ENCODE measurements at regions not wholly inside any gene's neighbourhood (a gene's known extent, or its start where the extent isn't known, plus 50 kb on each side); places are given as distances from the start of the nearest gene placed in this dataset.

DNA sequence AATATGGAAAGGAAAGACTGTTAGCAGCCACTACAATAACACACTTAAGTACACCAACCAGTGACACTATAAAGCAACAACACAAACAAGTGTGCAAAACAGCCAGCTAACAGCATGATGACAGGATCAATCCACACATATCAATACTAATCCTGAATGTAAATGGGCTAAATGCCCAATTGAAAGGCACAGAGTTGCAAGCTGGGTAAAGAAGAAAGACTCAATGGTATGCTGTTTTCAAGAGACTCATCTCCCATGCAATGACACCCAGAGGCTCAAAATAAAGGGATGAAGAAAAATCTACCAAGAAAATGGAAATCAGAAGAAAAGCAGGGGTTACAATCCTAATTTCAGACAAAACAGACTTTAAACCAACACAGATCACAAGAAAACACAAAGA lies 94.2 kb upstream of the ENPEP start:
- DNase-seq (ENCODE audit: low read depth) = no peak
- H3K4me3 ChIP-seq (ENCODE audit: low read length) = no peak overlapping the region
- no peak for TF ChIP-seq CTCF (IDR thresholded peaks at IDR 0.05; ENCODE audit: insufficient read depth, low read depth, low read length, missing control alignments)

DNA sequence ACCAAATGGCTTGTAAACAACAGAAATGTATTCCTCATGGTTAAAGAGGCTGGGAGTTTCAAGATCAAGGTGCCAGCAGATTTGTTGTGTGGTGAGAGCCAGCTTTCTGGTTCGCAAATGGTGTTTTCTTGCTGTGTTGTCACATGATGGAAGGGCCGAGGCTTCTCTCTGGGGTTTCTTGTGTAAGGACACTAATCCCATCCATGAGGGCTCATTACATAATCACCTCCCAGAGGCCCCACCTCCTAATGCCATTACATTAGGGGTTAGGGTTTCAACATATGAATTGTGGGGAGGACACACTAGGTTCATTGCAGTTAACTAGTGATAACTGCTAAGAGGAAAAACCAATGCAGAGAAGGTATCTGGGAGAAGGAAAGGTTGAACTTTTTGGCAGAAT lies 103.5 kb upstream of the ENPEP start:
- no peak overlapping the region for H3K4me3 ChIP-seq (ENCODE audit: low read length)
- no peak for DNase-seq (ENCODE audit: low read depth)
- TF ChIP-seq CTCF (IDR thresholded peaks at IDR 0.05; ENCODE audit: insufficient read depth, low read depth, low read length, missing control alignments) = no peak

- TF ChIP-seq CTCF (IDR thresholded peaks at IDR 0.05; ENCODE audit: insufficient read depth, low read depth, low read length, missing control alignments) = no peak
- peak; percentile 12 for DNase-seq (ENCODE audit: low read depth)
Measured at GRCh38 chr4:110371016-110371770, 104.8 kb upstream of the ENPEP start.

GRCh38 chr4:110368409-110368808 lies 107.5 kb upstream of the ENPEP start:
- no peak for DNase-seq (ENCODE audit: low read depth)
- TF ChIP-seq CTCF (IDR thresholded peaks at IDR 0.05; ENCODE audit: insufficient read depth, low read depth, low read length, missing control alignments) = no peak
- no peak overlapping the region for H3K4me3 ChIP-seq (ENCODE audit: low read length)

More at GRCh38 chr4:110371016-110371770, 104.8 kb upstream of the ENPEP start:
- H3K4me3 ChIP-seq (ENCODE audit: low read length) = no peak overlapping the region

GRCh38 chr4:110367156-110367555 lies 108.8 kb upstream of the ENPEP start:
- no peak overlapping the region for H3K4me3 ChIP-seq (ENCODE audit: low read length)
- no peak for TF ChIP-seq CTCF (IDR thresholded peaks at IDR 0.05; ENCODE audit: insufficient read depth, low read depth, low read length, missing control alignments)
- DNase-seq (ENCODE audit: low read depth) = no peak

- H3K4me3 ChIP-seq (ENCODE audit: low read length) = no peak overlapping the region
- no peak for DNase-seq (ENCODE audit: low read depth)
- no peak for TF ChIP-seq CTCF (IDR thresholded peaks at IDR 0.05; ENCODE audit: insufficient read depth, low read depth, low read length, missing control alignments)
Measured at GRCh38 chr4:110365761-110366160, 110.2 kb upstream of the ENPEP start.
